ENCODE measurements at regions not wholly inside any gene's neighbourhood (a gene's known extent, or its start where the extent isn't known, plus 50 kb on each side); places are given as distances from the start of the nearest gene placed in this dataset.

- no peak for TF ChIP-seq POLR2A (IDR thresholded peaks at IDR 0.05)
- TF ChIP-seq CTCF (IDR thresholded peaks at IDR 0.05), result no peak
- no peak for TF ChIP-seq POLR2AphosphoS5 (IDR thresholded peaks at IDR 0.05)
These were observed 355.0 kb downstream of the SETD4 start for GRCh38 chr21:35705237-35705887.

Measured in suprapubic skin (tissue), 4 donors.